ENCODE measurements at regions not wholly inside any gene's neighbourhood (a gene's known extent, or its start where the extent isn't known, plus 50 kb on each side); places are given as distances from the start of the nearest gene placed in this dataset.
A peak's percentile ranks its signal among the peaks of the same experiment; 100 is the strongest.

DNA sequence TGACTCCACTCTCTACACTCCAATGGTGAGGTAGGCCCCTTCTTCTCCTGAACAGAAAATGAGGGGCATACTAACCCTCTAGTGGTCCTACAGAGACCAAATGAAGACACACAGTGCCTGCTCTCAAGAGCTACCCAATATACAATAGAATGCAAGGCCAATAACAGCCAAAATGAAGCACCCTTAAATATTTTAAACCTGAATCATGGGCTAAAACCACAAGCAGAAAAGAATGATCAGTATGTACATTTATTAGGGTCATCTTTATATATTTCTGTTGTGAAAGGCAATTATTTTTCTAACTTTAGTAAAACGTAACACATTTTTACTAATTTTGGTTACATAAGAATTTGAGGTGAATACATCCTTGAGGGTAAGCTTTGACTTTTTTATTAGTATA is 49.9 kb upstream of the COL1A2 start:
- H4K20me1 ChIP-seq (ENCODE audit: insufficient read depth, low read length) = no peaks in the 10 kb centered on the region
- WGBS, 2 experiments (ENCODE audit: extremely low coverage in 2 of 2, insufficient read length in 1 of 2) = no CpG with 5 or more reads among the region's 1 CpG
- H3K27me3 ChIP-seq (ENCODE audit: control insufficient read depth, insufficient read depth, low read length) = no peaks in the 10 kb centered on the region
- H3K4me2 ChIP-seq (ENCODE audit: low read depth, low read length) = peak overlapping the region; percentile 78; the same call in 1 of the 2 replicates
- CTCF ChIA-PET = interaction anchor here (0.6 kb wide), 1 partner anchor 25 kb away, joined by 3 read pairs; no protein-coding TSS in a partner anchor
- peak overlapping the region; percentile 93 for H2BK20ac ChIP-seq (ENCODE audit: low read depth, low read length)
- TF ChIP-seq, protein P1, sequence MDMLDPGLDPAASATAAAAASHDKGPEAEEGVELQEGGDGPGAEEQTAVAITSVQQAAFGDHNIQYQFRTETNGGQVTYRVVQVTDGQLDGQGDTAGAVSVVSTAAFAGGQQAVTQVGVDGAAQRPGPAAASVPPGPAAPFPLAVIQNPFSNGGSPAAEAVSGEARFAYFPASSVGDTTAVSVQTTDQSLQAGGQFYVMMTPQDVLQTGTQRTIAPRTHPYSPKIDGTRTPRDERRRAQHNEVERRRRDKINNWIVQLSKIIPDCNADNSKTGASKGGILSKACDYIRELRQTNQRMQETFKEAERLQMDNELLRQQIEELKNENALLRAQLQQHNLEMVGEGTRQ (IDR thresholded peaks at IDR 0.05; ENCODE audit: low read depth, low read length) = no peak
- TF ChIP-seq SMC3 (IDR thresholded peaks at IDR 0.05; ENCODE audit: low read depth, low read length) (no peak), CHD1 (IDR thresholded peaks at IDR 0.05; ENCODE audit: low read depth, low read length) (no peak), NFE2L2 (IDR thresholded peaks at IDR 0.05; ENCODE audit: low read depth, low read length) (no peak), MAFK (IDR thresholded peaks at IDR 0.05; ENCODE audit: low read depth, low read length) (no peak), BHLHE40 (IDR thresholded peaks at IDR 0.05; ENCODE audit: low read depth, low read length) (no peak), POLR2A (IDR thresholded peaks at IDR 0.05; ENCODE audit: low read depth, low read length) (no peak), MXI1 (IDR thresholded peaks at IDR 0.05; ENCODE audit: borderline replicate concordance, low read depth, low read length) (no peak), RAD21 (IDR thresholded peaks at IDR 0.05; ENCODE audit: low read length) (no peak), RCOR1 (IDR thresholded peaks at IDR 0.05; ENCODE audit: insufficient replicate concordance, low read length) (no peak), CEBPB (IDR thresholded peaks at IDR 0.05; ENCODE audit: low read depth, low read length) (no peak), FOS (IDR thresholded peaks at IDR 0.05; ENCODE audit: low read depth, low read length) (no peak), CTCF (conservative IDR thresholded peaks at IDR 0.05; ENCODE audit: low read depth, low read length) (no peak), RFX5 (IDR thresholded peaks at IDR 0.05; ENCODE audit: low read depth, low read length) (no peak), MAZ (IDR thresholded peaks at IDR 0.05; ENCODE audit: borderline replicate concordance, low read depth, low read length) (no peak)
- TF ChIP-seq, protein P2, sequence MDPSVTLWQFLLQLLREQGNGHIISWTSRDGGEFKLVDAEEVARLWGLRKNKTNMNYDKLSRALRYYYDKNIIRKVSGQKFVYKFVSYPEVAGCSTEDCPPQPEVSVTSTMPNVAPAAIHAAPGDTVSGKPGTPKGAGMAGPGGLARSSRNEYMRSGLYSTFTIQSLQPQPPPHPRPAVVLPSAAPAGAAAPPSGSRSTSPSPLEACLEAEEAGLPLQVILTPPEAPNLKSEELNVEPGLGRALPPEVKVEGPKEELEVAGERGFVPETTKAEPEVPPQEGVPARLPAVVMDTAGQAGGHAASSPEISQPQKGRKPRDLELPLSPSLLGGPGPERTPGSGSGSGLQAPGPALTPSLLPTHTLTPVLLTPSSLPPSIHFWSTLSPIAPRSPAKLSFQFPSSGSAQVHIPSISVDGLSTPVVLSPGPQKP (IDR thresholded peaks at IDR 0.05; ENCODE audit: borderline replicate concordance, low read depth, low read length) = no peak
- peak overlapping the region; percentile 92 for H2BK120ac ChIP-seq (ENCODE audit: low read depth, low read length)
- peak overlapping the region; percentile 59; the same call in 1 of the 2 replicates for H4K91ac ChIP-seq (ENCODE audit: insufficient read depth, low read depth, low read length)
- peak overlapping the region; percentile 71 for H2BK5ac ChIP-seq (ENCODE audit: low read depth, low read length, poor library complexity, severe bottlenecking)
- H3K18ac ChIP-seq (ENCODE audit: low read depth, low read length) = peak overlapping the region; percentile 97
- intact Hi-C loops (cut with micrococcal nuclease) (loop anchor here (5.0 kb wide), 1 partner anchor 47 kb away; the partner anchor contains the start of gene COL1A2), in situ Hi-C loops (cut with MboI; ENCODE audit: low sequenced_read_pairs) (no loop called here), dilution Hi-C loops (cut with HindIII; ENCODE audit: low sequenced_read_pairs, unreplicated experiment) (no loop called here)
- peak overlapping the region; percentile 41; the same call in 1 of the 2 replicates for H2AK5ac ChIP-seq (ENCODE audit: low read depth, low read length)
- POLR2A ChIA-PET (ENCODE audit: unreplicated experiment) = no interaction called here
- H3K4me3 ChIP-seq (ENCODE audit: insufficient read depth, low read depth, low read length) = no peak overlapping the region
- peak overlapping the region; percentile 11; the same call in 1 of the 2 replicates for H3K27ac ChIP-seq (ENCODE audit: insufficient read depth, low read length)
- H3K79me1 ChIP-seq (ENCODE audit: low read depth in 1 of 2, low read length in 2 of 2) = peaks cover 7 to 18% of the 10 kb centered on the region in 2 experiments; a peak in 3 of 4 replicates
- H4K8ac ChIP-seq (ENCODE audit: low read depth in 2 of 2, low read length in 2 of 2) = peak overlapping the region; percentile 11 to 76; a peak in 2 of 4 replicates
- H2AK9ac ChIP-seq (replicated peaks; ENCODE audit: low read depth, low read length, poor library complexity) = no peak overlapping the region
- peak overlapping the region; percentile 95; the same call in 2 of the 3 replicates for H2BK15ac ChIP-seq (ENCODE audit: low read depth, low read length)
- ATAC-seq (ENCODE audit: low read depth) (peak; percentile 30), DNase-seq (peak; percentile 61)
- peak overlapping the region; percentile 95; the same call in 1 of the 2 replicates for H4K5ac ChIP-seq (ENCODE audit: low read depth, low read length)
- H3K4me1 ChIP-seq (ENCODE audit: control insufficient read depth, insufficient read depth, low read length) = peaks cover 16% of the 10 kb centered on the region
- H3K9me3 ChIP-seq (ENCODE audit: control insufficient read depth, insufficient read depth, low read length) = no peaks in the 10 kb centered on the region
- H3K4ac ChIP-seq (ENCODE audit: low read depth, low read length) = peak overlapping the region; percentile 77
- no TSS peak for BruUV-seq (replicated peaks)
- peak overlapping the region; percentile 41; the same call in 1 of the 2 replicates for H3K23ac ChIP-seq (ENCODE audit: low read depth, low read length)
- no peak overlapping the region for H2AFZ ChIP-seq (replicated peaks; ENCODE audit: low read length, poor library complexity)
- peaks cover 11% of the 10 kb centered on the region for H3K9me1 ChIP-seq (ENCODE audit: insufficient read depth, low read length)
- no peaks in the 10 kb centered on the region for H3K36me3 ChIP-seq (ENCODE audit: control insufficient read depth, insufficient read depth, low read length)
- no peak overlapping the region for H3K9ac ChIP-seq (ENCODE audit: low read depth, low read length)
- H3K14ac ChIP-seq (replicated peaks; ENCODE audit: low read depth, low read length) = peak overlapping the region; percentile 61; the same call in 1 of the 2 replicates
- peak overlapping the region; percentile 5; the same call in 1 of the 2 replicates for H3K56ac ChIP-seq (ENCODE audit: extremely low read depth, insufficient read depth, low read length)

Data from IMR-90 (cell line).